ENCODE measurements at regions not wholly inside any gene's neighbourhood (a gene's known extent, or its start where the extent isn't known, plus 50 kb on each side); places are given as distances from the start of the nearest gene placed in this dataset.

- TF ChIP-seq EZH2 (IDR thresholded peaks at IDR 0.05; ENCODE audit: borderline replicate concordance) (no peak), CTCF (IDR thresholded peaks at IDR 0.05; ENCODE audit: poor library complexity) (no peak)
These were observed 358.8 kb downstream of the CMPK2 start for GRCh38 chr2:6506859-6507258.

Measured in hepatocyte (in vitro differentiated cells).